Loucy (cell line): ENCODE measurements at regions not wholly inside any gene's neighbourhood (a gene's known extent, or its start where the extent isn't known, plus 50 kb on each side); places are given as distances from the start of the nearest gene placed in this dataset.

Experiments
- H2AFZ ChIP-seq: fragments of 200-600 bp; sonication (generic); 2 replicates; pipeline ENCODE4 v1.6.0; 2016; ENCODE audit warnings: antibody characterized with exemption, mild to moderate bottlenecking, low read length, moderate library complexity
- H3F3A ChIP-seq: fragments of 200-600 bp; 2 replicates; pipeline ENCODE4 v1.6.0; 2016; ENCODE audit warnings: antibody characterized with exemption, low read depth, mild to moderate bottlenecking
- H3K27me3 ChIP-seq: fragments of 200-600 bp; sonication (generic); 2 replicates; pipeline ENCODE4 v1.6.1; 2014; ENCODE audit warnings: low read length, mild to moderate bottlenecking; ENCODE audit not compliant: insufficient read depth, poor library complexity, severe bottlenecking
- H3K36me3 ChIP-seq: fragments of 200-600 bp; sonication (generic); 2 replicates; pipeline ENCODE4 v1.6.1; 2016; ENCODE audit warnings: low read length; ENCODE audit not compliant: insufficient read depth
- H3K4me1 ChIP-seq: fragments of 200-600 bp; sonication (generic); 2 replicates; pipeline ENCODE4 v1.5.1; 2014; ENCODE audit warnings: low read length, mild to moderate bottlenecking; ENCODE audit not compliant: insufficient read depth, poor library complexity, severe bottlenecking
- H3K4me2 ChIP-seq: fragments of 200-600 bp; sonication (generic); 2 replicates; pipeline ENCODE4 v1.6.0; 2014; ENCODE audit warnings: antibody characterized with exemption, low read length, low read depth, mild to moderate bottlenecking; ENCODE audit not compliant: poor library complexity, severe bottlenecking
- H3K4me3 ChIP-seq: fragments of 200-600 bp; sonication (generic); 2 replicates; pipeline ENCODE4 v1.5.1; 2014; ENCODE audit warnings: low read length, mild to moderate bottlenecking, mixed read lengths; ENCODE audit not compliant: poor library complexity, severe bottlenecking
- H3K79me2 ChIP-seq: fragments of 200-600 bp; sonication (generic); 2 replicates; pipeline ENCODE4 v1.6.1; 2014; ENCODE audit warnings: low read length; ENCODE audit not compliant: insufficient read depth
- H3K9ac ChIP-seq: fragments of 200-600 bp; sonication (generic); 2 replicates; pipeline ENCODE4 v1.6.0; 2014; ENCODE audit warnings: mild to moderate bottlenecking, low read depth, low read length, moderate library complexity; ENCODE audit not compliant: poor library complexity, severe bottlenecking
- H3K9me2 ChIP-seq: fragments of 200-600 bp; sonication (generic); replicated peaks from 2 replicates; pipeline ENCODE4 v1.6.1; 2016; ENCODE audit warnings: low read depth, low read length, mixed read lengths
- H3K9me3 ChIP-seq: fragments of 200-600 bp; sonication (generic); 2 replicates; pipeline ENCODE4 v1.6.1; 2014; ENCODE audit warnings: mild to moderate bottlenecking, antibody characterized with exemption, low read length, low read depth; ENCODE audit not compliant: insufficient read depth
- H4K20me1 ChIP-seq: fragments of 200-600 bp; sonication (generic); 2 replicates; pipeline ENCODE4 v1.6.0; 2014; ENCODE audit warnings: antibody characterized with exemption, low read length, mild to moderate bottlenecking; ENCODE audit not compliant: insufficient read depth, poor library complexity, severe bottlenecking
- CTCF ChIP-seq: fragments of 200-600 bp; sonication (generic); conservative IDR thresholded peaks from 2 replicates; pipeline ENCODE4 v1.5.1; 2014; ENCODE audit warnings: mild to moderate bottlenecking, antibody characterized with exemption, low read length
- EZH2phosphoT487 ChIP-seq: fragments of 200-600 bp; IDR thresholded peaks from 2 replicates; pipeline ENCODE4 v1.6.1; 2018; ENCODE audit warnings: antibody characterized with exemption, mild to moderate bottlenecking, moderate library complexity, borderline replicate concordance

GRCh38 chr16:88325976-88326375 lies 56.8 kb upstream of the ZNF469 start:
- Histone ChIP-seq H3K4me2 (no peak overlapping the region), H3K9me2 (no peaks in the 10 kb centered on the region), H3K4me3 (no peak overlapping the region), H2AFZ (no peak overlapping the region), H3K36me3 (no peaks in the 10 kb centered on the region), H3F3A (no peaks in the 10 kb centered on the region), H3K79me2 (no peaks in the 10 kb centered on the region), H3K4me1 (no peaks in the 10 kb centered on the region), H3K9ac (no peak overlapping the region), H3K9me3 (no peaks in the 10 kb centered on the region; the same call in 1 of the 2 replicates), H3K27me3 (no peaks in the 10 kb centered on the region), H4K20me1 (no peaks in the 10 kb centered on the region)
- TF ChIP-seq EZH2phosphoT487 (no peak), CTCF (no peak)

GRCh38 chr16:88326611-88327485 lies 55.9 kb upstream of the ZNF469 start:
- no peaks in the 10 kb centered on the region; the same call in 1 of the 2 replicates for H3K9me3 ChIP-seq
- no peak for TF ChIP-seq EZH2phosphoT487
- no peak for TF ChIP-seq CTCF
- H4K20me1 ChIP-seq, result no peaks in the 10 kb centered on the region
- H3K79me2 ChIP-seq, result no peaks in the 10 kb centered on the region
- H3K9ac ChIP-seq, result no peak overlapping the region
- no peaks in the 10 kb centered on the region for H3K9me2 ChIP-seq
- H3K27me3 ChIP-seq, result no peaks in the 10 kb centered on the region
- no peak overlapping the region for H3K4me3 ChIP-seq
- H3K4me1 ChIP-seq, result no peaks in the 10 kb centered on the region
- no peaks in the 10 kb centered on the region for H3K36me3 ChIP-seq
- H3F3A ChIP-seq, result no peaks in the 10 kb centered on the region
- H3K4me2 ChIP-seq, result no peak overlapping the region
- no peak overlapping the region for H2AFZ ChIP-seq

- Histone ChIP-seq H3K4me1 (no peaks in the 10 kb centered on the region), H3K9ac (no peak overlapping the region), H3K9me2 (no peaks in the 10 kb centered on the region), H3K36me3 (no peaks in the 10 kb centered on the region), H3K4me3 (no peak overlapping the region), H2AFZ (no peak overlapping the region), H3K27me3 (no peaks in the 10 kb centered on the region), H3K79me2 (no peaks in the 10 kb centered on the region), H4K20me1 (no peaks in the 10 kb centered on the region), H3F3A (no peaks in the 10 kb centered on the region), H3K4me2 (no peak overlapping the region), H3K9me3 (no peaks in the 10 kb centered on the region; the same call in 1 of the 2 replicates)
- TF ChIP-seq CTCF (no peak), EZH2phosphoT487 (no peak)
Observed at GRCh38 chr16:88327561-88328312, 55.0 kb upstream of the ZNF469 start.
